Transverse colon (tissue), 3 donors: ENCODE measurements at regions not wholly inside any gene's neighbourhood (a gene's known extent, or its start where the extent isn't known, plus 50 kb on each side); places are given as distances from the start of the nearest gene placed in this dataset.

ENCODE experiments used
- EP300 ChIP-seq: sonication (generic); formaldehyde crosslinking; IDR thresholded peaks from one replicate; pipeline ENCODE4 v1.6.1; 2017; ENCODE audit warnings: antibody characterized with exemption, low read depth
- TF ChIP-seq, protein P1 (sequence below), 5 experiments: fragments of 200-600 bp in 3 of 5; fragments of 450-650 bp in 2 of 5; sonication (generic) in 3 of 5; IDR thresholded peaks; 1 replicate in 2 of 5; 2 replicates in 3 of 5; pipeline ENCODE4 v1.5.1; 2016 to 2017; ENCODE audit warnings: antibody characterized with exemption in 5 of 5, inconsistent platforms in 3 of 5, mild to moderate bottlenecking in 2 of 5, moderate library complexity in 1 of 5

- TF ChIP-seq, protein P1, sequence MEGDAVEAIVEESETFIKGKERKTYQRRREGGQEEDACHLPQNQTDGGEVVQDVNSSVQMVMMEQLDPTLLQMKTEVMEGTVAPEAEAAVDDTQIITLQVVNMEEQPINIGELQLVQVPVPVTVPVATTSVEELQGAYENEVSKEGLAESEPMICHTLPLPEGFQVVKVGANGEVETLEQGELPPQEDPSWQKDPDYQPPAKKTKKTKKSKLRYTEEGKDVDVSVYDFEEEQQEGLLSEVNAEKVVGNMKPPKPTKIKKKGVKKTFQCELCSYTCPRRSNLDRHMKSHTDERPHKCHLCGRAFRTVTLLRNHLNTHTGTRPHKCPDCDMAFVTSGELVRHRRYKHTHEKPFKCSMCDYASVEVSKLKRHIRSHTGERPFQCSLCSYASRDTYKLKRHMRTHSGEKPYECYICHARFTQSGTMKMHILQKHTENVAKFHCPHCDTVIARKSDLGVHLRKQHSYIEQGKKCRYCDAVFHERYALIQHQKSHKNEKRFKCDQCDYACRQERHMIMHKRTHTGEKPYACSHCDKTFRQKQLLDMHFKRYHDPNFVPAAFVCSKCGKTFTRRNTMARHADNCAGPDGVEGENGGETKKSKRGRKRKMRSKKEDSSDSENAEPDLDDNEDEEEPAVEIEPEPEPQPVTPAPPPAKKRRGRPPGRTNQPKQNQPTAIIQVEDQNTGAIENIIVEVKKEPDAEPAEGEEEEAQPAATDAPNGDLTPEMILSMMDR (IDR thresholded peaks at IDR 0.05): no peak
- TF ChIP-seq EP300: no peak
These were observed 521.9 kb downstream of the CCDC85A start for GRCh38 chr2:56705713-56706112.
